Mesothelial cell of epicardium (in vitro differentiated cells): ENCODE measurements at regions not wholly inside any gene's neighbourhood (a gene's known extent, or its start where the extent isn't known, plus 50 kb on each side); places are given as distances from the start of the nearest gene placed in this dataset.

Experiments
- DNase-seq, 2 experiments: peaks; one replicate each; pipeline ENCODE4 v3.0.0; 2021; ENCODE audit warnings: low spot score in 2 of 2; ENCODE audit not compliant: unreplicated experiment in 2 of 2
- H3K27ac Mint-ChIP-seq: 2 replicates; pipeline ENCODE4 v1.8.0; 2021; ENCODE audit warnings: mixed read lengths
- H3K27me3 Mint-ChIP-seq: 2 replicates; pipeline ENCODE4 v1.8.0; 2021; ENCODE audit warnings: low read depth, mixed read lengths
- H3K36me3 Mint-ChIP-seq: 2 replicates; pipeline ENCODE4 v1.8.0; 2021; ENCODE audit warnings: mixed read lengths
- H3K4me1 Mint-ChIP-seq: 2 replicates; pipeline ENCODE4 v1.8.0; 2021; ENCODE audit warnings: mixed read lengths
- H3K4me3 Mint-ChIP-seq: 2 replicates; pipeline ENCODE4 v1.8.0; 2021; ENCODE audit warnings: mild to moderate bottlenecking, moderate library complexity, mixed read lengths
- H3K9me3 Mint-ChIP-seq: 2 replicates; pipeline ENCODE4 v1.8.0; 2021; ENCODE audit warnings: mixed read lengths
- CTCF ChIP-seq: fragments of 200-600 bp; sonication (generic); IDR thresholded peaks from one replicate; pipeline ENCODE4 v1.5.0; 2021; ENCODE audit warnings: antibody characterized with exemption; ENCODE audit not compliant: unreplicated experiment

- H3K9me3 Mint-ChIP-seq: peaks cover 7% of the 10 kb centered on the region
- no peaks in the 10 kb centered on the region for H3K36me3 Mint-ChIP-seq
- DNase-seq: no peak
- no peaks in the 10 kb centered on the region for H3K4me1 Mint-ChIP-seq
- H3K4me3 Mint-ChIP-seq: no peak overlapping the region
- H3K27me3 Mint-ChIP-seq: no peaks in the 10 kb centered on the region
- no peak for TF ChIP-seq CTCF
- H3K27ac Mint-ChIP-seq: no peak overlapping the region
These were observed 137.2 kb upstream of the HS3ST1 start for GRCh38 chr4:11565899-11566298.

DNA sequence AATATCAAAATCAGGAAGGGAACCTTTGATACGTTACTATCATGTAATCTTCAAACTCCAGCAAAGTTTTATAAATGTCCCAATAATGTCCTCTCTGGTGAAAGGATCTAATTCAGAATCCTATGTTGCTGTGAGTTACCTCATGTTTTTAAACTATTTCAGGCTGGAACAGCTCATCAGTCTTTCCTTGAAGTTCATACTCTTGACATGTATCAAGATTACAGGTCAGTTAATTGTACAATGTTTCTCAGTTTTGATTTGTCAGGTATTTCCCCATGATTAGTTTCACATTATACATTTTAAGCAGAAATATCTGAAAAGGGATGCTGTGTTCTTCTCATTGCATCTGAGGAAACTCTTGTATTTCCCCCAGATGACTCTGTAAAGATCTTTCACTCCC is 136.5 kb upstream of the HS3ST1 start:
- no peaks in the 10 kb centered on the region for H3K4me1 Mint-ChIP-seq
- no peaks in the 10 kb centered on the region for H3K27me3 Mint-ChIP-seq
- H3K9me3 Mint-ChIP-seq: peaks cover 7% of the 10 kb centered on the region
- no peak overlapping the region for H3K4me3 Mint-ChIP-seq
- no peak overlapping the region for H3K27ac Mint-ChIP-seq
- DNase-seq: no peak
- no peak for TF ChIP-seq CTCF
- no peaks in the 10 kb centered on the region for H3K36me3 Mint-ChIP-seq

DNA sequence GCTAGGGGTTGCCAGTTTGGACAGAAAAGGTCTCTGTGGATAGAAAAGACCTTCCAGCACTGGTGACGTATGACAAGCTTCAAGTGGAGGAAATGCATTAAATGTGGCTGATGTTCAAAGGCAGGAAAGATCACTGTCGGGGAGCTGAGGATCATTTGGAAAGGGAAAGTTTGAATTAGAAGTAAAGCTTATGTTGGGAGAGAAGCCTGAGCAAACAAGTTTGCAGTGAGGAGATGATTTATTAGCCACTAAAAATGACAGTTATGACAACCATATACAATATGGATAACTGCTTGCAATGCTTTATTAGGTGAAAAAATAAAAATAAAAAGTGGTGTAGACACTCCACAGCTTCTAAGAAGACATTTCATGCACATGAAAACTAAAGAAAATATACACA is 135.3 kb upstream of the HS3ST1 start:
- Mint-ChIP-seq H3K27ac (no peak overlapping the region), H3K27me3 (no peaks in the 10 kb centered on the region), H3K36me3 (peaks cover 3% of the 10 kb centered on the region), H3K4me1 (no peaks in the 10 kb centered on the region), H3K9me3 (peaks cover 14% of the 10 kb centered on the region), H3K4me3 (no peak overlapping the region)
- no peak for DNase-seq
- no peak for TF ChIP-seq CTCF

- peaks cover 2% of the 10 kb centered on the region for H3K36me3 Mint-ChIP-seq
- no peaks in the 10 kb centered on the region for H3K27me3 Mint-ChIP-seq
- H3K27ac Mint-ChIP-seq: no peak overlapping the region
- no peaks in the 10 kb centered on the region for H3K4me1 Mint-ChIP-seq
- peaks cover 10% of the 10 kb centered on the region for H3K9me3 Mint-ChIP-seq
- no peak for DNase-seq
- no peak overlapping the region for H3K4me3 Mint-ChIP-seq
- no peak for TF ChIP-seq CTCF
These were observed 120.8 kb upstream of the HS3ST1 start for GRCh38 chr4:11549525-11549924.

- DNase-seq: no peak
These were observed 119.9 kb upstream of the HS3ST1 start for GRCh38 chr4:11548597-11549082.

More at GRCh38 chr4:11548597-11549082, 119.9 kb upstream of the HS3ST1 start:
- H3K27ac Mint-ChIP-seq: no peak overlapping the region
- H3K36me3 Mint-ChIP-seq: peaks cover 2% of the 10 kb centered on the region
- H3K9me3 Mint-ChIP-seq: peaks cover 5% of the 10 kb centered on the region
- no peaks in the 10 kb centered on the region for H3K27me3 Mint-ChIP-seq
- no peak for TF ChIP-seq CTCF
- H3K4me1 Mint-ChIP-seq: peaks cover 6% of the 10 kb centered on the region
- no peak overlapping the region for H3K4me3 Mint-ChIP-seq
